Gastroesophageal sphincter (tissue), 3 donors: ENCODE measurements at regions not wholly inside any gene's neighbourhood (a gene's known extent, or its start where the extent isn't known, plus 50 kb on each side); places are given as distances from the start of the nearest gene placed in this dataset.

Experiments
- CTCF ChIP-seq, 4 experiments: fragments of 200-600 bp in 2 of 4; fragments of 450-650 bp in 2 of 4; sonication (generic) in 1 of 4; IDR thresholded peaks; one replicate each; pipeline ENCODE4 v1.5.1; 2017 to 2019; ENCODE audit warnings: antibody characterized with exemption in 4 of 4, mild to moderate bottlenecking in 2 of 4, moderate library complexity in 2 of 4
- POLR2A ChIP-seq, 2 donors: fragments of 450-650 bp; IDR thresholded peaks; one replicate each; pipeline ENCODE4 v1.6.1; 2017; ENCODE audit warnings: antibody characterized with exemption in 2 of 2, mild to moderate bottlenecking in 2 of 2, moderate library complexity in 1 of 2
- POLR2AphosphoS5 ChIP-seq: sonication (generic); formaldehyde crosslinking; IDR thresholded peaks from one replicate; pipeline ENCODE4 v1.6.1; 2017; ENCODE audit warnings: antibody characterized with exemption

DNA sequence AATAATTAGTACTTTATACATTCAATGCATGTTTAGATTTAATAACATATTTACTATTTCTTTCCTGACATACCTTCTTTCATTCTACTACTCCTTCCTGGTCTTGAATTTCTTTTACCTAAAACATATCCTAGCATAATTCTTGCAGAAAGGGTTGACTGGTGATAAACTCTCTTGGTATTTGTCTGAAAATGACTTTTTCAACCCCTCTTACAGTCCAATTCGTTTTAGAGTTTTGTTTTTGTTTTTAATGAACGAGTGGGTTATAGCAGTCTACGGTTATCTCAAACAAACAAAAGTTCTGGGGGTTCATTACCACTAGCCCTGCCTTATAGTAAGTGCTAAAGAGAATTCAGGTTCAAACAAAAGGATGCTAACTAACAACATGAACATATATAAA is 69.6 kb upstream of the ALDH1B1 start:
- TF ChIP-seq CTCF (IDR thresholded peaks at IDR 0.05) (no peak), POLR2A (IDR thresholded peaks at IDR 0.05) (no peak), POLR2AphosphoS5 (no peak)
